GM18861 (cell line): ENCODE measurements at regions not wholly inside any gene's neighbourhood (a gene's known extent, or its start where the extent isn't known, plus 50 kb on each side); places are given as distances from the start of the nearest gene placed in this dataset.

ENCODE experiments used
- ATAC-seq: cut with Tn5 transposase; IDR thresholded peaks from one replicate; pipeline ENCODE4 v1.9.1; 2021; ENCODE audit not compliant: unreplicated experiment

- ATAC-seq = no peak
Measured at GRCh38 chr9:94159069-94159939, 75.0 kb downstream of the PTPDC1 start.

GRCh38 chr9:94160594-94161501, 76.6 kb downstream of the PTPDC1 start:
- ATAC-seq = no peak

- ATAC-seq = no peak
Measured at GRCh38 chr9:94161673-94162072, 77.4 kb downstream of the PTPDC1 start.

- no peak for ATAC-seq
Measured at GRCh38 chr9:94164806-94165549, 80.7 kb downstream of the PTPDC1 start.

GRCh38 chr9:94165592-94166235, 81.5 kb downstream of the PTPDC1 start:
- ATAC-seq = peak; percentile 86

- peak; percentile 44 for ATAC-seq
Measured at GRCh38 chr9:94166236-94166975, 82.1 kb downstream of the PTPDC1 start.

GRCh38 chr9:94166976-94167346, 82.7 kb downstream of the PTPDC1 start:
- ATAC-seq = no peak

GRCh38 chr9:94167376-94167890, 83.2 kb downstream of the PTPDC1 start:
- ATAC-seq = no peak

GRCh38 chr9:94168203-94169000, 84.1 kb downstream of the PTPDC1 start:
- no peak for ATAC-seq

- no peak for ATAC-seq
Measured at GRCh38 chr9:94169968-94170367, 85.7 kb downstream of the PTPDC1 start.

GRCh38 chr9:94173632-94174031, 85.5 kb upstream of the ZNF169 start:
- no peak for ATAC-seq

GRCh38 chr9:94174164-94174563, 84.9 kb upstream of the ZNF169 start:
- ATAC-seq = no peak

- no peak for ATAC-seq
Measured at GRCh38 chr9:94175669-94176068, 83.4 kb upstream of the ZNF169 start.

- ATAC-seq = no peak
Measured at GRCh38 chr9:94176608-94177007, 82.5 kb upstream of the ZNF169 start.

GRCh38 chr9:94178927-94179326, 80.2 kb upstream of the ZNF169 start:
- peak; percentile 45 for ATAC-seq

- no peak for ATAC-seq
Measured at GRCh38 chr9:94181408-94182181, 77.5 kb upstream of the ZNF169 start.

GRCh38 chr9:94182532-94182931, 76.6 kb upstream of the ZNF169 start:
- ATAC-seq = no peak
